ENCODE measurements at regions not wholly inside any gene's neighbourhood (a gene's known extent, or its start where the extent isn't known, plus 50 kb on each side); places are given as distances from the start of the nearest gene placed in this dataset.

- DNase-seq (ENCODE audit: low read depth, low spot score) = no peak
Measured at GRCh38 chr5:88544136-88544645, 275.5 kb upstream of the TMEM161B start.

- DNase-seq (ENCODE audit: low read depth, low spot score) = no peak
Measured at GRCh38 chr5:88542786-88543185, 274.1 kb upstream of the TMEM161B start.

DNA sequence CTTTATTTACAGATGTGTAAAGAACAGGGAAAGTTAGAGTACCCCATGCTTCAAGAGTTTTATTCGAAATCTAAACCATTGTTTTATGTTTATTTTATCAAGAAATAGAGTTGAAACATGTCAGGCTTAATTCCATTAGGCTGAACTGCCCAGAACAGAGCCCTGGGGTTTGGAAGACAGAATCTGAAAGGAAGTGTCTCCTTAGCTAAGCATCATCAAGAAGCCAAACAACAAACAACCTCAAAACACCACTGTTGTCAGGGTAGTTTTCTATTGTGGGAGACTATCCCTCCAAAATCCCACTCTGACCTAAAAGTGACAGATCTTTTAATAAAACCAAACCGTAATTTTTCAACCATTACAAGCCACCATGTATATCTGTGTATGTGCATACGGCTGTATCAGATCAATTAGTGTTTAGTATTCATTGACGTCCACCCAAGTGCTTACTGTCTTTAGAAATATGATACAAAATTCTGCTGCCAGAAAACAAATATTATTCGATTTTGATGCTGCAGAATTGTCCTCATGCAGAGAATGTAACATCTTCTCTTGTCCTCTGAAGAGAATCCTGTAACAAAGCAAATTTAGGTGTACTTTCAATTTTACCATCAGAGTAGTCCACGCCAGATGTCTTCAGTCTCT lies 271.9 kb upstream of the TMEM161B start:
- no peak for DNase-seq (ENCODE audit: low read depth, low spot score)

DNA sequence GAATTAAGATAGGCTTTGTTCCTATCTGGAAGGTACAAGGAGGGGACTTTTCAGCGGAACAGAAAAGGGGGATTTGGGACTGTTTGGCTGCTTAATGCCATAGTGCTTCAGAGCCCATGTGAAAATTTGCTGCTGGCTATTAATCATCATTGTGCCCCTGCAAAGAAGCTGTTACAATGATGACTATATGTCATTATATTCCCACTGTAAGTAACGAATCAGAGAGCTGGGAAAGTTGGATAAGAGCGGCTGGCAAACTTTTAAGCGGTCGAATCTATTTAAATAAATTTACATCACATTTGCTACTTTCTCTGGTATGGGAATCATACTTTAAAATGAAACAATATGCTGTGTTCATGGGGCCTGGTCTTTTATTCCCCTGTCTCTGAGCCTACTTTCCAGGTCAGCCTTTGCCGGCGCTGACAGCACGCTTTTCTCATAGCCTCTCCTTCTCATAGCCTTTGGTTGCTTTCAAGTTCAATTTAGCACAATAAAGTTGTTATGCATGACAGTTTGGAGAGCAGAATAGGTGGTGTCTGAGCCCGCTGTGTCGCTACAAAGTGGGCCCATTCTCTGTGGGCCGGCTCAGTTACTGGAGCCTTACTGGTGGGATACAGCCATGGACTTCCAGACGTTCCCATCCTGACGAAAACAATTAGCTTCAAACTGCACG lies 271.2 kb upstream of the TMEM161B start:
- DNase-seq (ENCODE audit: low read depth, low spot score) = no peak

DNA sequence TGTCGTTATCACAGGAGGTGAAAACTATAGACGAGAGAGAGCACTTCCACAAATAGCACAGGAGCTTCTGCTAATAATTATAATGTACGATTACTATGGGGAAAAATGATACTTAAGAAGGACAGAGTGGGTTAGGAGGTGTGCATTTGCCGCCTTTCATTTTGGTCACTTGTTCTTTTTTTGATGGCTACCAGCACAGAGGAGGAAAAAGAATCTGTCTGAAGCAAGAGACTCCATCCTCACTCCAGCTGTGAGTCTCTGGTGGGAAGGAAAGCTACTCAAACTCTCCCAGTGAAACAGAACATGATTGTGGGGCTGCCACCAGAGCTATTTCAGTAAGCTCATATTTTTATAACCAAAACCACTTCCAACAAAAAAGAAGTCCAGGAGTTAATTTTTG lies 270.4 kb upstream of the TMEM161B start:
- DNase-seq (ENCODE audit: low read depth, low spot score) = no peak

DNA sequence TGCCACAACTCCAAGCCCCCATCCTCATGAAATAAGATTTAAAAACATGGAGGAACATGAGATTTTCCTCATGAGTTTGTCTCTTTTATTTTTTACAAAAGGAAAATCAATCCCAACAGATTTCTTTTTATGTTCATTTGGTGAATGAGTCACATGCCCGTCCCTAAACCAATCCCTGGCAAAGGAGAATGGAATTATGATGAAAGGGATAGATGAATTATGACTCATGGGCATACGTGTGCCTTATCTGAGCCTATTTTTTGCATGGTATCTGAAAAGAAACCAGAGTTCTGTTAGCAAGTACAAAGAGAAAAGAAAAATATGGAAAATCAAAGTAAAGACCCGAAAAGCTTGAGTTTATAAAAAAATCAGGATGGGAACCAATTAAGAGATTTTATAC lies 267.5 kb upstream of the TMEM161B start:
- no peak for DNase-seq (ENCODE audit: low read depth, low spot score)

GRCh38 chr5:88524941-88525340 lies 256.3 kb upstream of the TMEM161B start:
- DNase-seq (ENCODE audit: low read depth, low spot score) = no peak

- no peak for DNase-seq (ENCODE audit: low read depth, low spot score)
Measured at GRCh38 chr5:88519066-88519465, 250.4 kb upstream of the TMEM161B start.

DNA sequence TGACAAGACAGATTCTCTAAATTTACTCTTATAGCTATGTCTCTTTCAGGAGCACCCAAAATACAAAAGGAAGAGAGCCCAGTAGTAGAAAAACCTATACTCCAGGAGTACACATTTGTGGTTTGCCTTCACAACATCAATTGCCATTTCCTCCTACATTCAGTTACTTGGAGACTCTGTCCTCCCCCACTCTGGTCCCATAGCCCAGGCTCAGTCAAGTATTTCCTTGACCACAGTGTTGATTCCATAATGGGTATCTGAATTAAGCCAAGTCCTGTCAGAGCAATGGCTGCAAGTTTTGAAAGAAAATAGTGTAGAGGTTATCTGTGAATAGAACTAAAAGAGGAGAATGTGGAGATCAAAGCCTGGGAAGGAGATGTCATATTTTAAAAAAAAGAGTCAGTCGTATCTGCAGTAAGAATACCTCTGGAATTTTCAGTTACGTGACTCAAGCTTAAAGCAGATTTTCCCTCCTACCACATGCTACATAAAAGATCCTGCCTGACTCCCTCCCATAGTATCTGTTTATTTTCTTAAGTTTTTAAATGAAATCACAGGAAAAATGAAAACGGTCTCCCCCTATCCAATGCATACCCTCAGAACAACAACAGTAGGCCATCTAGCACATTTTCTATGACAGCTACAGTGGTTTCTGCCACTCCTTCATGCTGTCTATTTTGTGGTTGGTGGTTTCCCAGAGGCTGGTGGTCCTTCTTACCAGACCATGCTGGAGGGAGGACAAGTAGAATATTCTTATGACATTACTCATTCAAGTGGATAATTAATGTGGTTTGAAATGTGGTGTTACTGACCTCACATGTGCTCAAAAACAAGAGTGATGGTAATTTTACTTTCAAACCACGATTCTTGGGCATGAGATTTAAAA lies 249.7 kb upstream of the TMEM161B start:
- DNase-seq (ENCODE audit: low read depth, low spot score) = no peak

DNA sequence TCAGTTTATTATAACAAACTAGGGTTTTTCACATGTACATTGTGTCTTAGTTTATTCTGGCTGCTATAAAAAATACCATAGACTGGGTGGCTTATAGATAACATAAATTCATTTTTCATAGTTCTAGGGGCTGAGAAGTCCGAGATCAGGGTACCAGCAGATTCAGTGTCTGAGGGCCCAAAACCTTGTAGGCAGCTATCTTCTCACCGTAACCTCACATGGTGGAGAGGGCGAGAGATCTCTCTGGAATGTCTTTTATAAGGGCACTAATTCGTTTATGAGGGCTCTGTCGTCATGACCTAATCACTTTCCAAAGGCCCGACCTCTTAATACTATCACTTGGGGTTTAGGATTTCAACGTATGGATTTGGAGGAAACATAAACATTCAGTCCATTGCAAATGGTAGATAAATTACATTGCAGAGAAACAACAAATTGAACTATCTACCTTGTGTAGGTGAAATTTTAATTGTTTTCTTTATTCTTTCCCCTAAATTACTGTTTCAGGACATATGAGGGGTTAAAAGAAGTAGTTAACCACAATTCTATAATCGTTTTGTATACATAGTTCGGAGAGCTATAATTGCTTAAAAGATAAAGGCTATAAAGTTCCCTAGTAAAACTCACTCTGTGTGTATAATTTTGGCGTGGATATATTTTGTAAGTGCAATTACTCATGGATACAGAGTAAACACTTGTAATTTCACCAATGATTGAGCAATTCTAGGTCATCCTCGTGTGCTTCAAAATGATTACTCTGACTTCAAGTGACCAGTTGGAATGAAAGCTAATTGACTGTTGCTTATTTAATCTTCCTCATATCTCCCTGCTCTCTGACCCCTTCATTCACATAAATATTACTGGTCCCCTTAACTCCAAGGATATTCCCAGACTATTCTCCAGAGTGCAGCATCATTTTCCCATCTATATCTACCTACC lies 247.5 kb upstream of the TMEM161B start:
- no peak for DNase-seq (ENCODE audit: low read depth, low spot score)

- DNase-seq (ENCODE audit: low read depth, low spot score) = no peak
Measured at GRCh38 chr5:88515068-88515467, 246.4 kb upstream of the TMEM161B start.

- no peak for DNase-seq (ENCODE audit: low read depth, low spot score)
Measured at GRCh38 chr5:88509403-88509802, 240.8 kb upstream of the TMEM161B start.

- no peak for DNase-seq (ENCODE audit: low read depth, low spot score)
Measured at GRCh38 chr5:88507261-88507660, 238.6 kb upstream of the TMEM161B start.

DNA sequence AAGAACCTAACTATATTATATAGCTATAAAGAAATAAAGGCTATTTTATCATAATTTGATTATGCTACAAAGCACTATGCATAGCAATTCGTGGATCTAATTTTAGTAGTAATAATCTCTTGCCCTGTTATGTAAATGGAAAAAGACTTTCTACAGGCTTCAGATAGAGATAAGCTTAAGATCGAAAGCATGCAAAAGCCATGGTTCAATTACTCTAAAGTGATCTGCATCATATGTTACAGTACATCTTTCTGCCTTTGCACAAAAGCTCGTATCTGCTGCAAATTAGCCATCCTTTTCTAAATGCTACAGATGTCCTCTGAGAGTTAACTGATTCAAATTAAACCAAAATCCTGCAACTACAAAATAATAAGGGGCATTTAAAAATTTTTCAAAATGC lies 234.8 kb upstream of the TMEM161B start:
- no peak for DNase-seq (ENCODE audit: low read depth, low spot score)

DNA sequence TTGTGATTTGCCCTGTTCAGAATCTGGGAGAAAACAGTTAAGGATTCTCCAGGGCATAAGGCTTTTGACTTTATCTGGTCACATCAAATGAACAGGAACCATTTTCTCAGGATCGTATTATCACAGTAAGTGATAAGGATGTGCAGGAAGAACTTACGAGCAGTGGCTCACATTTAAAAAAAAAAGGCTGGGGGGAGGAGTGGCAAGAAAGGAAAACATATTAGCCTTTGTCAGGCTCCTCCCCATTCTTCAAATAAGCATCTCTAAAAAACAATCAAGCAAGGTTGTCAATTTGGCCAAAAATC lies 234.3 kb upstream of the TMEM161B start:
- no peak for DNase-seq (ENCODE audit: low read depth, low spot score)

GRCh38 chr5:88502179-88503040 lies 233.8 kb upstream of the TMEM161B start:
- no peak for DNase-seq (ENCODE audit: low read depth, low spot score)

DNA sequence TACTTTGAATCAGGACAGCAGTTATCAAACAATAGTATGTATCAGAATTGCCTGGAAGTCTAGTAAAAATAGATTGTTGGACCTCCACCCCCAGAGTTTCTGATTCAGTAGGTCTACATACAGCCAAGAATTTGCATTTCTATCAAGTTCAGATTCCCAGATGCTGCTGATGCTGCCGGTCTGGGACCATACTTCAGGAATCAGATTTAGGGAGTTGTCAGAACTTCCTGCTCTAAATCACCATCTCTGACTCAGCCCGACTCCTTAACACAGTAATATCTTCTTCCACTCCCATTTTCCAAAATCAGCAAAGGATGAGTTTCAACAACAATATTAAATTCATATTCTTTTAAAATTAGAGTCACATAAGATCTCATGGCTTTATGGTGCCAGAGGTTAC lies 227.2 kb upstream of the TMEM161B start:
- no peak for DNase-seq (ENCODE audit: low read depth, low spot score)

DNA sequence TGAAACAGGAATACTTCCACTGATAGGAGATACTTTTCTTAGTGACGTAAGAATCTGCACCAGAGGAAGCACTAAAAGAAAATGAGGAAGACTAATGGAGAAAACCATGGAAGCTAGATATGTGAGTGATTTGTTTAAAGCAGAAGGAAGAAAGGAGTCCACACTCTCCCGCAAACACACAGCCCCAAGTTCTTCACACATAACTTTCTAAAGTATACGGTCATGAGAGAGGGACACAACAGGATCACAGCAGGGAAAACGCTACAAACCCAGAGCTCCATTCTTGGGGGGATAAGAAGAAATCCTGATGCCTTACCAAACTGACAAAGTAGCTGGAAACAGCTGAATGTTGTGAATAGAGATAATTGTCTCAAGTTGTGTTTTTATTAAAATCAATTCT lies 222.2 kb upstream of the TMEM161B start:
- DNase-seq (ENCODE audit: low read depth, low spot score) = no peak

- no peak for DNase-seq (ENCODE audit: low read depth, low spot score)
Measured at GRCh38 chr5:88489364-88489763, 220.7 kb upstream of the TMEM161B start.

DNA sequence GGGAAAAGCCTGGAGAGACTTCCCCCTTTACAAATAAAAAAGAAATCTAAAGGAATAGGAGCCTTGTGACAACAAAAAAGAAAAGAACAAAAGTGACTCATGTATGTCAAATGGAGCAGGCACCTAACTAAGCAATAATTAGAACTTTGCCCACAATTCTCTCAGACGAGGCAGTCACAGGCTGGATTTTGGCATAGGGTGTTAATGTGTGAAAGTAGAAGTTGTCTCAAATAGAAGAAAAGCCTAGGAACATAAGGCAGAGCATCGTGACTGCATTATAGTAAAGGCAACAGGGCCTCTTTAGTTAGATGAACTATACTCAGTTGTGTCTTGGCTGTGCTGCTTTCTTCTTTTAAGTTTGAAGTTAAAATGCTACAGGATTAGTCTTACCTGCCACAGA lies 219.9 kb upstream of the TMEM161B start:
- DNase-seq (ENCODE audit: low read depth, low spot score) = no peak

All from pulmonary artery endothelial cell (primary cell).